GM19467 (cell line): ENCODE measurements at regions not wholly inside any gene's neighbourhood (a gene's known extent, or its start where the extent isn't known, plus 50 kb on each side); places are given as distances from the start of the nearest gene placed in this dataset.
"Not testable (repeated sequence)": the region's sequence is repeated elsewhere in the genome, so short reads cannot be mapped to it uniquely, and the experiment has no call there.

ENCODE experiments used
- ATAC-seq: cut with Tn5 transposase; IDR thresholded peaks from one replicate; pipeline ENCODE4 v1.9.1; 2021; ENCODE audit warnings: mild to moderate bottlenecking, moderate library complexity; ENCODE audit not compliant: unreplicated experiment

DNA sequence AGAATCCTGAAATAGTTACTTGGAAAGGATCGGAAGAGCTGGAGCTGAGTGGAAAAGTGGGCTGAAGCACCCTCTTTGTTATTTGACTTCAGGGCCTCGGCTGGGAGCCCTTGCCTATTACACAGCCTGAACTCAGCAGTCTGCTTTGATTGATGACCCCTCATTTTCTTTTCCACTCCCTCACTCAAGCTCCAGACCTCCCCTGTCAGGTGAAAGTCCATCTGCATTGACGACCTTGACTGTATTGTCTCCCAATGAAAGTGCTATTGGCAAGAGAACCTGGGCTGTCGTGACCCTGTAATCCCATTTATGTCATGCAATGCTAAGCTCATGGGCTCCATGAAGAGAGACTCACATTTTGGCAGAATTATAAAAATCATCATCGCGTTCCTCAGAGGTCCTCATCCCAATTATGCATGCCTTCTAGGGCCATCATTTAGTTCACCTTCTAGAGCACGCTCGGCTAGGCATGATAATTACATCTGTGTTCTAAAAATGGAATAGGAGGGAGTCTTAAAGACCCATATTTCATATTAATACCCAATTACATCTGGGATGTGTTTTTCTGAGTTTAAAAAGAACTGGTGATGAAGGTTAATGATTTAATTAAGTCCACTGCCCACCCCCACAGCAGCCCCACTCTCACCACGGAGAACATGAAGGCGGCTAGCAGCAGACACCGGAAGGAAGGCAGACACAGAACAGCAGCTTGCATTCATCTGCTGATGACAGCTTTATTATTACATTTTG is 472.5 kb downstream of the PID1 start:
- ATAC-seq: no peak

DNA sequence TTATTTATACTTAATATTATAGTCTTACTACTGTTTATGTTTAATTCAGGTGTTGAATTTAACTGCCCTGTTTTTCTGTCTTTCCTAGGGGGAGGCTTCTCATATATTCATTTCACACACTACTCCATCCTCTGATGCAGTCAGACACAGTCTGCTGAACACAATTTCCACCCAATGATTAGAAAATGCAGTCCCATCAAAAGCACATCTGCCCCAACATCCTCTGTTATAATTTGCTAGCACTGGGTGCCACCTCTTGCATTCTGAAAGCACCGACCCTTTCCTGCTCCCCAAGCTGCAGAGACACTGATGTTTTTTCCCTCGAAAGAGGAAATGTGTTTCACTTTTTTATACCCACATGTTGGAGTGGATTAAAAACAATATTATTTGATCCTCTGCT is 474.7 kb downstream of the PID1 start:
- ATAC-seq: no peak

DNA sequence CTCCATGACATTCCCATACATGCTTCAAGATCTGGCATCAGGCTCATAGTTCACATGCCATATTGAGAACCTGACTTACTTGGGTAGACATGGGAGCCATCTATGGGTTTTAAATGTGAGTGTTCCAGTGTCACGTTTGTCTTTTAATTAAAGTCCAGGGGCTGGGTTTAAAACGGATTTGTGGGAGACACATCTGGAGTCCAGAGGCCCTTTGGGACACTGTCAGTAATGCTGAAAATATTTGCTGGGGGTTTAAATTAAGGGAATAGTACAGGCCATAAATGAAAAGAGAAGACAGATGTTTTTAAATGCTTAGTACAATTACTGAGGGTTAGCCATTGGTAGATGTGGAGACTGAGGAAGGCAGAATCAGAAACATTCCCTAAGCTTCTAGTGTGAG is 478.0 kb downstream of the PID1 start:
- ATAC-seq: no peak

DNA sequence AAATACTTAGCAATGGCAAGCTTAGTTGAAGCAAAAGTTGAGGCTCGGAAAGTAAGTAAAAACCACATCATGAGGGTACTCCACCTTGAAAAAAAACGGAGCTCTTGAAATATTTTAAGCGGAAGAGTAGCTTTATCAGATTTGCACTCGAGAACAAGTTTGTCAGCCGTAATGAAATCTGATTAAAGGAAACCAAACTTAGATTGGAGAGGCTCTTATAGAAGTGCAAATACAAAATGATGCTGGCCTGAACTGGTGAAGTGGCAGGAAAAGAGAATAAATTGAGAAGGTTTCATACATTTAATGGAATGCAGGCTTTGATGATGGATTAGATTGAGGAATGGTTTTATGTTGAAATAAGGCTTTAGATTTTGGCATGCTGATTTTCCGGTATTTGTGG is 484.2 kb downstream of the PID1 start:
- no peak for ATAC-seq

DNA sequence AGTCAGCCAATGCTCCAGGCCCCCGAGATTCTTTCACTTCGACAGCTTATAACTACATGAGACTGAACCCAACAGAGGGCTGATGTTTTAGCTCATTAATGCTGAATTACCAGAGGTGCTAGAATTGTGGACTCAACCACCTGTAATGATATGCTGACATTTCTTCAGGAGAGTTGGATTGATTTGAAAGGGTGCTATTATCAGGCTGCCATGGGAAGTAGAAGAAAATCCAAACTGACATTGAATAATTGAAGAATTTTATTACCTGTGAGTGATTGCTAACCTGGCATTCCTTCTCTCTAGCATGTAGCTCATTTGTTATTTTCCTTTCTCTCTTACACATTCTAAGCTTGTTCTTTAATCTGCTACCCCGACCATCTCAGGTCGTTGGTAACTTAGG is 488.8 kb downstream of the PID1 start:
- no peak for ATAC-seq

DNA sequence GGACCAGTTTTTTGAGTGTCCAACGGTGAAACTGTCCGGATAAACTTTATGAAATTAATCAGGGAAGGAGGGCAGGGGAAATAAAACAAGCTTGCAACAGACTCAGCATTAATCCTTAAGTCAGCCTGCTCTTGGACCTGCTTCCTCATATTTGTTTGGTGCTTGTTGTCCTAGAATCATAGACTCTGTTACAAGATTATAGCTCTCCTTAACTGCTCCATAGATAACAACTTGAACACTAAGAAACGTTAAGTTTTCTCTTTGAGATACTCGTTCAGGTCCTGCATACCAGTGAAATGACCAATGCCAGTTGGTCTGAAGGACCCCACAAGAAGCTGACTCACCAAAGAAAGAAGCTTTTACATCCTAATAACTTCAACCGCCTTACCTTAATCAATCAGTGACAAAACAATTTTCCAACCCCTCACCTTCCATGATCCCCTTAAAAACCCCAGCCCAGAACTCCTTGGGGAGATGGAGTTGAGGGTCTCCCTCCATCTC is 493.2 kb downstream of the PID1 start:
- ATAC-seq: no peak

DNA sequence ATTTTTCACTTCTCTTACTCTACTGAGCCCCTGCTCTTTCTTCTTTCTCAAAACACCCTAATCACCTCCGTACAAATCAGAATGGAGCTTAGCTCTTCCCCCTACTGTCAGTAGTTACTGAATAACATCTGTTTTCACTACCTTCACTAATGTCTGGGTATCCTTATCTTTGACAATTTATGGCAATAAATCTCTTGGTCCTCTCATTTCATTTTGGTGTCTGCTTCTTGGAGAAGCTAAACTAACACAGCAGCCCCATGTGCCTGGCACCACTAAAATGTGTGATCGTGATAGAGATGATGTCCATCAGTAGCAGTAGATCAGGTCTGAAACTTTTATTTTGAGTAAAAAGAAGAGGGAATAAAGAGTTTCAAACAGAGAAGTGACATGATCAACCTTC is 496.5 kb downstream of the PID1 start:
- no peak for ATAC-seq

DNA sequence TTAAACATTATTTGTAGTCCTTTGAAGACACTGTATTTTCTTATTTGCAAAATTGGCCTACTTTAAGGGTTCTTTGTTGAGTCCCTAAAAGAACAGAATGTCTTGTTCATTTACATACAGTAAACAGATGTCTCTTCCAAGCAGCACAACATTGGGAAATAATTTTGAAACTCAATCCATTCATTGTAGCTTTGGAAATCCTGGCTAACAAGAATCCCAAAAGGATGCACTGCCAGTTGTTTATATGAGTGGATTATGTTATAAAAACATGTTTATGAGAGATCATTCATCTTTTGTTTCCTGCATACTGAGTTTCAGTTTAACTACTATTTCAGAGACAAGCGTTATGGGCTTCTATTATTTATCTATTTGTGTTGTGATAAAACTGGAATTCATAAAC is 499.3 kb downstream of the PID1 start:
- ATAC-seq: no peak

DNA sequence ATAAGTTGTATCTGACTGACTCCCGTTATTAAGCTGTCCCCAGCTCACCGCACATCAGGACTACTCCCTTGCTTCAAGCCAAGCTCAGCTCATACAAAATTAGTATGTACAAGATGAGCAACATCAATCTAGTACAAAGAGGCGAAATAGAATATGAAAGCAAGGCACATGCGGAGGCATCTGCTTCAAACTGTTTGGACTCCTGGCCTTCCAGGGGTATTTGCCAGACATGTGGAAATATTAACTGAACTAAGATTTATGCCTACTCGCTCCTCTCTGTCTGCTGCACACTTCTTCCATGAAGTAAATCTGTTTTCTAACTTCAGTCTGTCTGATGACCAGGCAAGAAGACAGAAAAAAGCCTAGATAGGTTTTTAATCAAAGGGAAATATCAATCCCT is 499.8 kb downstream of the PID1 start:
- no peak for ATAC-seq

DNA sequence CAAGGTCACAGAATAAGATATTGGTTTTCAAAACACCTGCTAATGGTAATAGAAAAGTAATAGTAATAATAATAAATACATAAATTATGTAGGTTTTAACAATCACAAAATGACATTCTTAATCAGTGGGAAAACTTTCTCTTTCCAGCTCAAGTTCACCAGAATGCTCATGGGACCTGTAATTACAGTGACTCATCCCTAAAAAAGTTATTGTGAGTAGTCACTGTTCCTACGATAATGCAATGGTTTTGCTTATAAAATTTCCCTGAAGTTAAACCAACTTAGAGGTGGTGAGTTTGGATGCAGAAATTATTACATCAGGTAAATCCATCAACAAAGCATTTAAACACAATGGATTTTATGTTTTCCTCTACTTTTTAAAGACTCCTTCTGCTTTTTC is 502.3 kb downstream of the PID1 start:
- ATAC-seq: no peak

DNA sequence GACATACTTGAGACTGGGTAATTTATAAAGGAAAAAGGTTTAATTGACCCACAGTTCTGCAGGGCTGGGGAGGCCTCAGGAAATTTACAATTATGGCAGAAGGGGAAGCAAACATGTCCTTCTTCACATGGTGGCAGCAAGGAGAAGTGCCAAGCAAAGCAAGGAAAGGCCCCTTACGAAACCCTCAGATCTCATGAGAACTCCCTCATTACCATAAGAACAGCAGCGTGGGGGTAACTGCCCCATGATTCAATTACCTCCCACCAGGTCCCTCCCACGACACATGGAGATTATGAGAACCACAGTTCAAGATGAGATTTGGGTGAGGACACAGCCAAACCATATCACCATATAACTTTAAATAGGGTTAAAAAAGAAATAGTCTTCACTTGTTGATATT is 502.9 kb downstream of the PID1 start:
- ATAC-seq: not testable (repeated sequence)

DNA sequence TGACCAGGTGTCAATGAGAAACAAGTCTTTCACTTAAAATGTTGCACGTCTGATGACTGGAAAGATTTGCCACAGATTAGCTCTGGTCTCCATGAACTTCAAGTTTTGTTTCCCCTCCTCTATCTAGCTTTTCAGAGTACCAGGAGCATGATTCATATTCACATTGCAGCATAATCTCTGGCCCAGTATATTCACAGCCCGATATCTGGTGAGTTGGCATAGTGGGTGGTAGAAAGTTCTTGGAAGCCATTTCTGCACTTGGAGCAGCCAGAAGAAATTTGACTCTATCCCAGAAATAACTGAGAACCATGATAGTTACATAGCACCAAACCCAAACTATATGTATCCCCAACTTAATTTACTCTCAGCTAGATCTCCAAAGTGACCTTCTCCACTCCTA is 503.9 kb downstream of the PID1 start:
- no peak for ATAC-seq

DNA sequence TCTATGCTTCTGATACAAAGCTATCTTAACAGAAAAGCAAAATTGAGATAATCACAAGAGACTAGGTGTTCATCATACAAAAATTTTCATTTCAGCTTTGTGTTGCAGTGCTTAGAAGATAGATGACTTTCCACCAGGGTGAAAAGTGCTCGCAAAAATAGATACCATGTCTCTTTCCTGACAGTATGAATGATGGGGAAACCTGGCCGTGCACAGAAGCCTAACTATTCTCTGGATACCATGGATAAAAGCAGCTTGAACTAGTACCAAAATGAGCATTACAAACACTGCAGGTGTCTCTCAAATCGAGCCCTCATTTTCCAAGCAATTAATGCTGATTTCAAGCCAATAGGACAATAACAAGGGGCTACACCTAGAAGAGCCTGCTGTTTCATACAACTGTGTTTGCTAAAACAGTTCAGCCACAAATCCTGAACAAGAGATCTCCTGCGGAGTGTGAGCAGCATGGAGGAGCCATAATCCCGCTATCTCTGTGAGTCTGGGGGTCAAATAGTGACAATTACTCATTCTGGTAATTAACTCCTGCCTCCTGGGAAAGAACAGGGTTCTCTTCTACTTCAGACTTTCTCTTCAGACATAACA is 507.6 kb downstream of the PID1 start:
- no peak for ATAC-seq

DNA sequence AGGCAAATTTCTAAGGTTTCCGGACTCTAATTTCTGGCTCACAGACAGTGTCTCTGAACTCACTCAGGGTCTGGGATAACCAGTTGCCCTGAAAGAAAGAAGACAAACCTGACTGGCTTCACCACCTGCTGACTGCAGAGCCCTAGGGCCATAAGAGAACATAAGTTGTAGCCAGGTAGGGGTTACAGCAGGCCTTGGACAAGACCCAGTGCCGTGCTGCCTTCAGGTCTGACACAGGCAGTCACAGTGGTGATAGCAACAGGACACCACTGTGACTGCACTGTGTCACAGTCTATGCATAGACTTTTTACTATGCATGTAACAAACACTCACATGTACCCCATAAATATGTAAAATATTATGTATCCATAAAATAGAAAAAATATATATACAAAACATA is 508.5 kb downstream of the PID1 start:
- ATAC-seq: no peak

DNA sequence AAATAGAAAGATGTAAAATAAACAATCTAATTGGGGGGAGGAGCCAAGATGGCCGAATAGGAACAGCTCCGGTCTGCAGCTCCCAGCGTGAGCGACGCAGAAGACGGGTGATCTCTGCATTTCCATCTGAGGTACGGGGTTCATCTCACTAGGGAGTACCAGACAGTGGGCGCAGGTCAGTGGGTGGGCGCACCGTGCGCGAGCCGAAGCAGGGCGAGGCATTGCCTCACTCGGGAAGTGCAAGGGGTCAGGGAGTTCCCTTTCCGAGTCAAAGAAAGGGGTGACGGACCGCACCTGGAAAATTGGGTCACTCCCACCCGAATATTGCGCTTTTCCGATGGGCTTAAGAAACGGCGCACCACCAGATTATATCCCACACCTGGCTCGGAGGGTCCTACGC is 515.4 kb downstream of the PID1 start:
- ATAC-seq: not testable (repeated sequence)

DNA sequence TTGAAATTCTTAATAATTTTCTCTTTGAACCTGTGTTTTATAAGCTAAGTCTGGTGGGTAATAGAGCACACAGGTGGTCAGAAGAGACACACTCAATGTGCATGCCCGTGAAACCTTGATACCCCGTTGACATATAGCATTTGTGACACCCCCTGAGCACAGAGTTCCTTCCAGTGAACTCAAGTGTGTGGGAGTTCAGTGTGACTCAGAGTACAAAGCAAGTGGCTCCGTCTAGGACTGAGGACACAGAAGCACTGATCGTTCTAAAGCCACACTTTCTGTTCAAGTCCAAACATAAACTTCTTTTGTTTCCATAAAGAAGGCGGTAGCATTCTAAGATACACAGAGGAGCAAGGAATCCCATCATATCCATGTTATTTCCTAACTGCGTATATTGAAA is 523.6 kb downstream of the PID1 start:
- ATAC-seq: no peak

DNA sequence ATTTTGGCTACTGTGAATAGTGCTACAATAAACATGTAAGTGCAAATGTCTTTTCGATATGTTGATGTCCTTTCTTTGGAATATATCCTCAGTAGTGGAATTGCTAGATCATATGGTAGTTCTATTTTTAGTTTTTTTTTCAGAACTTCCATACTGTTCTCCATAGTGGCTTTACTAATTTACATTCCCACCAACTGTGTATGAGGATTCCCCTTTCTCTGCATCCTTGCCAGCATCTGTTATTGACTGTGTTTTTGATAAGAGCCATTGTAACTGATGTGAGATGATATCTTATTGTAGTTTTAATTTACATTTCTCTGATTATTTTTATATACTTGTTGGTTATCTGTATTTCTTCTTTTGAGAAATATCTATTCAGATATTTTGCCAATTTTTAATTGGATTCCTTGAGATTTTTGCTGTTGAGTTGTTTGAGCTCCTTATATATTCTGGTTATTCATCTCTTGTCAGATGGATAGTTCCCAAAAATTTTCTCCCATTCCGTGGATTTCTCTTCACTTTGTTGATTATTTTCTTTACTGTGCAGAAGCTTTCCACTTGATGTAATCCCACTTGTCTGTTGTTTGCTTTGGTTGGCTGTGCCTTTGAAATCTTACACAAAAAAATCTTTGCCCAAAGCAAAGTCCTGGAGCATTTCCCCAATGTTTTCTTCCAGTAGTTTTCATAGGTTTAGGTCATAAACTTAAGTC is 532.3 kb downstream of the PID1 start:
- no peak for ATAC-seq

DNA sequence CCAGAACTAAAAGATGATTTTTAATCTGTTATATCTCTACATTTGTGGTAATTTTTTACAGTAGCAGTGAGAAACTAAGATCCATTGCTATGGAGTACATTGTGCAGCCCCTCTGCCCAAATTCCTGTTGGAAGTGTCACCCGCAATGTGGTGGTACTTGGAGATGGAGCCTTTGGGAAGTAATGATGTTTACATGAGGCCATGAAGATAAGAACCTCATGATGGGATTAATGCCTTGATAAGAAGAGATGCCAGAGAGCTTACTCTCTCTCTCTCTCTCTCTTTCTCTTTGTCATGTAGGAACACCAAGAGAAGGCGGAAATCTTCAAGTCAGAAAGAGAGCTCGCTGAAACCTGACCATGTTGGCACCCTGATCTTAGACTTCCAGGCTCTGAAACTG is 535.4 kb downstream of the PID1 start:
- ATAC-seq: no peak

DNA sequence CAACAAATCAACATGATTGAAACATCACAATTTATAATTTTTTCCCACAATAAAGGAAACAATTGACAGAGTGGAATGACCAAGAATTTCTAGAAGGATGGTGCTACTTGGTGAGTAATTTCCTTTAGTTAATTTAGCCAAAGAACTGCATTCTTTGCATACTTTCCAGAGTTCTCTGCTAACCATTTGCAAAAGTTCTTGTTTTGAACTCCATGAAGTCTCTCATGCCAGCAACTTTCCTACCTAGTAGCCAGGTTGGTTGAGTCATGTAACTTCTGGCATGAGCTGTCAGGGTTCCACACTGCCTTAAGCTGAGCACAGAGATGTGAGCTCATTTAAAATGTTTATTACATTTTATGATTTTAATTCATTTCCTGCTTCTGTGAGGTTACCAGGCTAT is 539.6 kb downstream of the PID1 start:
- no peak for ATAC-seq

DNA sequence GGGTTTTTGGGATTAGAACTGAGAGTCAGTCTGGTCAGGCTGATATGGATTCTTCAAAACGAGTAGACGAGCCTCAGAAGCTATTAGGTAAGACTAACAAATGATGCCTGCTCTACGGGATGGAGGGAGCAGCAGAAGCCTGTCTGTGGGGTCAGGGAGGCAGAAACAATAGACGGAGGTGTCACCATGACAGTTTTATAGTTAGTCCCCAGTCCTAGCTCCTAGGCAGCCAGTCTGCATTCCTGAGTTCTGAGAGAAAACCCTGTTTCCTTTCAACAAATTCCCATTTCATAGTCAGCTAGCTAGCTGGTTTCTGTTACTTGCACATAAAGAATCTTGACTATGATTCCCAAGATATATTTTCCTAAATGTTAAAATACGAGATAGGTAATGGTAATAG is 542.1 kb downstream of the PID1 start:
- ATAC-seq: no peak

DNA sequence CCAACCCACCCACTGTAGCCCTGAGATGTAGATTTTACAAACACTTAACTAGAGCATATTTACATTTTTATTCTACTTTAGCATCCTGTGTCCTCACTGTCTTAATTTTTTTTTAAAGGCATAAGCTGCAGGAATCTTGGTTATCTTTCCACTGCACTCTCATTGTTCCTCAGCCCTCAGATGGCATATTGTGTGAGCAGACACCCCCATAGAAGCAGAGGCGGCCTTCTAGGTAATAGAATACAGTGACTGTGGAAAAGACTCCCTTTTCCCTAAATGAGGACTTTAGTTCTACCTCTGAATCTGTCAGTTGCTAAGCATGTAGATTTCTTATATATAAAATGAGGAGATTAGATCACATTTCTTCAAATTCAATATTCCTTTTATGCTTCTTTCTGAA is 543.5 kb upstream of the SPHKAP start:
- ATAC-seq: no peak

DNA sequence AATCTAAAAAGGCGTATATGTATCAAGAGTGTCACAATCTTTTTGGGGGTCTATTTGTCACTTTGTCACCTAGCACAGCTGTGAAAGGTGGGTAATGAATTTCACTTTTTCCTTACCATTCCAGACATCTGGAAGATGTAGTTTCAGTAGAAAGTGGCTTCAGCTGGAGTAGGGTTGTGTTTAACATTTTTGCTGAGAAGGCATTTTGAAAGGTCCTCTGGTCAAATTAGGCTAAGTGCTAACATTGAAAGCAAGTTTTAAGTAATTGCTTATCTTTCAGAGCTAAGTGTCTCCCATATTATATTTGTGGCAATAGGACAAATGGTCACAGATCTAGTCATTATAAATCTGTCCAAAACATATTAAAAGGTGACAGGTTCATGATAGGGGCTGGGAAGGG is 542.1 kb upstream of the SPHKAP start:
- no peak for ATAC-seq
